ENCODE measurements at regions not wholly inside any gene's neighbourhood (a gene's known extent, or its start where the extent isn't known, plus 50 kb on each side); places are given as distances from the start of the nearest gene placed in this dataset.

- intact Hi-C loops (cut with DNase I) = no loop called here
- Histone ChIP-seq H3K4me1 (no peaks in the 10 kb centered on the region), H3K36me3 (no peaks in the 10 kb centered on the region), H3K27me3 (no peaks in the 10 kb centered on the region), H3K9me3 (no peaks in the 10 kb centered on the region), H3K27ac (no peak overlapping the region), H3K4me3 (no peak overlapping the region)
- WGBS (ENCODE audit: insufficient coverage, low coverage, low lambda C conversion rate, missing lambda C conversion rate) = 44% methylated on average over 3 of the region's 3 CpGs
- TF ChIP-seq POLR2A (IDR thresholded peaks at IDR 0.05) = no peak
- TF ChIP-seq CTCF (IDR thresholded peaks at IDR 0.05) = no peak
- DNase-seq = no peak
- no peak for ATAC-seq
These were observed 74.7 kb upstream of the CNTN4 start for GRCh38 chr3:2023959-2024358.

GRCh38 chr3:2024713-2025112, 74.0 kb upstream of the CNTN4 start:
- H3K9me3 ChIP-seq = no peaks in the 10 kb centered on the region
- no peaks in the 10 kb centered on the region for H3K36me3 ChIP-seq
- no peak overlapping the region for H3K4me3 ChIP-seq
- ATAC-seq = no peak
- no peaks in the 10 kb centered on the region for H3K27me3 ChIP-seq
- no peak for TF ChIP-seq CTCF (IDR thresholded peaks at IDR 0.05)
- TF ChIP-seq POLR2A (IDR thresholded peaks at IDR 0.05) = no peak
- WGBS (ENCODE audit: insufficient coverage, low coverage, low lambda C conversion rate, missing lambda C conversion rate) = 34% methylated on average over 4 of the region's 4 CpGs
- H3K4me1 ChIP-seq = no peaks in the 10 kb centered on the region
- intact Hi-C loops (cut with DNase I) = no loop called here
- no peak overlapping the region for H3K27ac ChIP-seq
- no peak for DNase-seq

GRCh38 chr3:2029559-2029958, 69.1 kb upstream of the CNTN4 start:
- DNase-seq (no peak), ATAC-seq (no peak)
- Histone ChIP-seq H3K4me1 (no peaks in the 10 kb centered on the region), H3K27me3 (no peaks in the 10 kb centered on the region), H3K36me3 (no peaks in the 10 kb centered on the region), H3K27ac (no peak overlapping the region), H3K9me3 (no peaks in the 10 kb centered on the region), H3K4me3 (no peak overlapping the region)
- no peak for TF ChIP-seq CTCF (IDR thresholded peaks at IDR 0.05)
- TF ChIP-seq POLR2A (IDR thresholded peaks at IDR 0.05) = no peak
- intact Hi-C loops (cut with DNase I) = no loop called here
- 78% methylated on average over 3 of the region's 3 CpGs for WGBS (ENCODE audit: insufficient coverage, low coverage, low lambda C conversion rate, missing lambda C conversion rate)

- Histone ChIP-seq H3K27ac (no peak overlapping the region), H3K27me3 (no peaks in the 10 kb centered on the region), H3K36me3 (no peaks in the 10 kb centered on the region), H3K4me3 (no peak overlapping the region), H3K4me1 (no peaks in the 10 kb centered on the region), H3K9me3 (no peaks in the 10 kb centered on the region)
- intact Hi-C loops (cut with DNase I) = no loop called here
- TF ChIP-seq CTCF (IDR thresholded peaks at IDR 0.05) (no peak), POLR2A (IDR thresholded peaks at IDR 0.05) (no peak)
- ATAC-seq = no peak
- no peak for DNase-seq
- WGBS (ENCODE audit: insufficient coverage, low coverage, low lambda C conversion rate, missing lambda C conversion rate) = 56% methylated on average over 3 of the region's 4 CpGs
These were observed 62.6 kb upstream of the CNTN4 start for GRCh38 chr3:2036076-2036475.

GRCh38 chr3:2041931-2042330, 56.7 kb upstream of the CNTN4 start:
- WGBS (ENCODE audit: insufficient coverage, low coverage, low lambda C conversion rate, missing lambda C conversion rate) = 83% methylated on average over 3 of the region's 3 CpGs
- TF ChIP-seq CTCF (IDR thresholded peaks at IDR 0.05) = no peak
- no peak for TF ChIP-seq POLR2A (IDR thresholded peaks at IDR 0.05)
- no peak overlapping the region for H3K4me3 ChIP-seq
- no peaks in the 10 kb centered on the region for H3K4me1 ChIP-seq
- DNase-seq (no peak), ATAC-seq (no peak)
- no peaks in the 10 kb centered on the region for H3K36me3 ChIP-seq
- H3K27me3 ChIP-seq = no peaks in the 10 kb centered on the region
- no peak overlapping the region for H3K27ac ChIP-seq
- intact Hi-C loops (cut with DNase I) = no loop called here
- no peaks in the 10 kb centered on the region for H3K9me3 ChIP-seq

Measured in right lobe of liver (tissue), 6 donors.